ENCODE measurements at regions not wholly inside any gene's neighbourhood (a gene's known extent, or its start where the extent isn't known, plus 50 kb on each side); places are given as distances from the start of the nearest gene placed in this dataset.
A peak's percentile ranks its signal among the peaks of the same experiment; 100 is the strongest.

- Histone ChIP-seq H3K4me3 (no peak overlapping the region), H3K9ac (no peak overlapping the region), H3K36me3 (ENCODE audit: low read depth) (no peaks in the 10 kb centered on the region), H3F3A (ENCODE audit: insufficient read depth) (peaks cover 20% of the 10 kb centered on the region), H3K4me1 (ENCODE audit: insufficient read depth) (peaks cover 28% of the 10 kb centered on the region), H3K27ac (no peak overlapping the region), H4K20me1 (ENCODE audit: insufficient read depth) (no peaks in the 10 kb centered on the region), H3K9me2 (ENCODE audit: insufficient read depth) (no peaks in the 10 kb centered on the region), H3K79me2 (ENCODE audit: insufficient read depth) (no peaks in the 10 kb centered on the region), H3K27me3 (replicated peaks; ENCODE audit: insufficient read depth) (no peaks in the 10 kb centered on the region), H3K4me2 (ENCODE audit: unreplicated experiment) (no peak overlapping the region), H2AFZ (no peak overlapping the region), H3K9me3 (ENCODE audit: low read depth) (no peaks in the 10 kb centered on the region)
- in situ Hi-C loops (cut with MboI) = no loop called here
- no peak for DNase-seq
- WGBS, 2 experiments (ENCODE audit: low coverage in 1 of 2, low lambda C conversion rate in 2 of 2, missing lambda C conversion rate in 2 of 2) = 93 to 94% methylated on average over 1 of the region's 1 CpG
- no peak for TF ChIP-seq EZH2 (IDR thresholded peaks at IDR 0.05; ENCODE audit: insufficient read depth, poor library complexity, severe bottlenecking)
- no peak for TF ChIP-seq EZH2phosphoT487 (IDR thresholded peaks at IDR 0.05; ENCODE audit: insufficient read depth, low read depth)
These were observed 56.6 kb upstream of the UGP2 start for GRCh38 chr2:63785096-63785495.

- DNase-seq = no peak
- WGBS, 2 experiments (ENCODE audit: low coverage in 1 of 2, low lambda C conversion rate in 2 of 2, missing lambda C conversion rate in 2 of 2) = 72 to 74% methylated on average over 3 of the region's 3 CpGs
- Histone ChIP-seq H3K9me3 (ENCODE audit: low read depth) (no peaks in the 10 kb centered on the region), H4K20me1 (ENCODE audit: insufficient read depth) (no peaks in the 10 kb centered on the region), H3K4me3 (no peak overlapping the region), H3K4me2 (ENCODE audit: unreplicated experiment) (no peak overlapping the region), H3K36me3 (ENCODE audit: low read depth) (no peaks in the 10 kb centered on the region), H3K4me1 (ENCODE audit: insufficient read depth) (peaks cover 33% of the 10 kb centered on the region), H3F3A (ENCODE audit: insufficient read depth) (peaks cover 33% of the 10 kb centered on the region), H3K9me2 (ENCODE audit: insufficient read depth) (no peaks in the 10 kb centered on the region), H3K27me3 (replicated peaks; ENCODE audit: insufficient read depth) (no peaks in the 10 kb centered on the region), H3K27ac (no peak overlapping the region), H3K79me2 (ENCODE audit: insufficient read depth) (no peaks in the 10 kb centered on the region), H2AFZ (no peak overlapping the region), H3K9ac (no peak overlapping the region)
- TF ChIP-seq EZH2phosphoT487 (IDR thresholded peaks at IDR 0.05; ENCODE audit: insufficient read depth, low read depth) (no peak), EZH2 (IDR thresholded peaks at IDR 0.05; ENCODE audit: insufficient read depth, poor library complexity, severe bottlenecking) (no peak)
- in situ Hi-C loops (cut with MboI) = no loop called here
These were observed 55.2 kb upstream of the UGP2 start for GRCh38 chr2:63786471-63786870.

- H2AFZ ChIP-seq = no peak overlapping the region
- no peaks in the 10 kb centered on the region for H3K36me3 ChIP-seq (ENCODE audit: low read depth)
- no peaks in the 10 kb centered on the region for H3K9me2 ChIP-seq (ENCODE audit: insufficient read depth)
- H3K79me2 ChIP-seq (ENCODE audit: insufficient read depth) = no peaks in the 10 kb centered on the region
- TF ChIP-seq EZH2 (IDR thresholded peaks at IDR 0.05; ENCODE audit: insufficient read depth, poor library complexity, severe bottlenecking) = no peak
- TF ChIP-seq EZH2phosphoT487 (IDR thresholded peaks at IDR 0.05; ENCODE audit: insufficient read depth, low read depth) = no peak
- H3K27me3 ChIP-seq (replicated peaks; ENCODE audit: insufficient read depth) = no peaks in the 10 kb centered on the region
- no peaks in the 10 kb centered on the region for H3K9me3 ChIP-seq (ENCODE audit: low read depth)
- H4K20me1 ChIP-seq (ENCODE audit: insufficient read depth) = no peaks in the 10 kb centered on the region
- peak; percentile 82 for DNase-seq
- WGBS, 2 experiments (ENCODE audit: low coverage in 1 of 2, low lambda C conversion rate in 2 of 2, missing lambda C conversion rate in 2 of 2) = 13 to 25% methylated on average over 3 of the region's 3 CpGs
- peaks cover 49% of the 10 kb centered on the region for H3F3A ChIP-seq (ENCODE audit: insufficient read depth)
- peaks cover 46% of the 10 kb centered on the region for H3K4me1 ChIP-seq (ENCODE audit: insufficient read depth)
- no peak overlapping the region; the same call in 1 of the 2 replicates for H3K27ac ChIP-seq
- no peak overlapping the region for H3K4me3 ChIP-seq
- in situ Hi-C loops (cut with MboI) = no loop called here
- peak overlapping the region; percentile 12 for H3K4me2 ChIP-seq (ENCODE audit: unreplicated experiment)
- H3K9ac ChIP-seq = no peak overlapping the region
These were observed 53.6 kb upstream of the UGP2 start for GRCh38 chr2:63788071-63788470.

GRCh38 chr2:63789338-63790020, 52.2 kb upstream of the UGP2 start:
- Histone ChIP-seq H3K27me3 (replicated peaks; ENCODE audit: insufficient read depth) (no peaks in the 10 kb centered on the region), H4K20me1 (ENCODE audit: insufficient read depth) (no peaks in the 10 kb centered on the region), H3K27ac (peak overlapping the region; percentile 66), H3K36me3 (ENCODE audit: low read depth) (no peaks in the 10 kb centered on the region), H2AFZ (peak overlapping the region; percentile 18; the same call in 1 of the 2 replicates), H3K9me3 (ENCODE audit: low read depth) (no peaks in the 10 kb centered on the region), H3K4me2 (ENCODE audit: unreplicated experiment) (peak overlapping the region; percentile 83), H3K4me1 (ENCODE audit: insufficient read depth) (peaks cover 49% of the 10 kb centered on the region), H3K9ac (peak overlapping the region; percentile 39; the same call in 1 of the 2 replicates), H3F3A (ENCODE audit: insufficient read depth) (peaks cover 52% of the 10 kb centered on the region), H3K79me2 (ENCODE audit: insufficient read depth) (no peaks in the 10 kb centered on the region), H3K9me2 (ENCODE audit: insufficient read depth) (no peaks in the 10 kb centered on the region), H3K4me3 (peak overlapping the region; percentile 63)
- 2 to 4% methylated on average over 5 of the region's 5 CpGs for WGBS, 2 experiments (ENCODE audit: low coverage in 1 of 2, low lambda C conversion rate in 2 of 2, missing lambda C conversion rate in 2 of 2)
- DNase-seq = peak; percentile 82
- in situ Hi-C loops (cut with MboI) = no loop called here
- no peak for TF ChIP-seq EZH2 (IDR thresholded peaks at IDR 0.05; ENCODE audit: insufficient read depth, poor library complexity, severe bottlenecking)
- no peak for TF ChIP-seq EZH2phosphoT487 (IDR thresholded peaks at IDR 0.05; ENCODE audit: insufficient read depth, low read depth)

Measured in GM23248 (cell line).